Effector memory CD8-positive, alpha-beta T cell (primary cell): ENCODE measurements at regions not wholly inside any gene's neighbourhood (a gene's known extent, or its start where the extent isn't known, plus 50 kb on each side); places are given as distances from the start of the nearest gene placed in this dataset.
A peak's percentile ranks its signal among the peaks of the same experiment; 100 is the strongest.
"Not testable (repeated sequence)": the region's sequence is repeated elsewhere in the genome, so short reads cannot be mapped to it uniquely, and the experiment has no call there.

Experiments used
- ATAC-seq: fragments of 150-1000 bp; cut with Tn5 transposase; replicated peaks from 2 replicates; pipeline ENCODE4 v1.10.0; 2021; ENCODE audit warnings: mild to moderate bottlenecking, moderate library complexity
- DNase-seq, 3 experiments: peaks; one replicate each; pipeline ENCODE4 v3.0.0; 2021
- H3K27ac Mint-ChIP-seq, 2 donors: one replicate each; pipeline ENCODE4 v1.8.0; 2022; ENCODE audit warnings: mild to moderate bottlenecking in 2 of 2, mixed read lengths in 2 of 2, moderate library complexity in 2 of 2
- H3K27me3 Mint-ChIP-seq, 2 donors: one replicate each; pipeline ENCODE4 v1.8.0; 2022; ENCODE audit warnings: mixed read lengths in 2 of 2
- H3K36me3 Mint-ChIP-seq: one replicate; pipeline ENCODE4 v1.8.0; 2022; ENCODE audit warnings: mild to moderate bottlenecking, moderate library complexity, mixed read lengths; ENCODE audit not compliant: insufficient read depth
- H3K4me1 Mint-ChIP-seq, 2 donors: one replicate each; pipeline ENCODE4 v1.8.0; 2022; ENCODE audit warnings: low read depth in 2 of 2, mixed read lengths in 2 of 2
- H3K4me3 Mint-ChIP-seq, 2 donors: one replicate each; pipeline ENCODE4 v1.8.0; 2022; ENCODE audit warnings: mild to moderate bottlenecking in 2 of 2, mixed read lengths in 2 of 2, moderate library complexity in 2 of 2
- H3K9me3 Mint-ChIP-seq, 2 donors: one replicate each; pipeline ENCODE4 v1.8.0; 2022; ENCODE audit warnings: mixed read lengths in 2 of 2

GRCh38 chr6:141395443-141396008 is 737.2 kb upstream of the GJE1 start:
- DNase-seq (no peak), ATAC-seq (no peak)
- H3K27ac Mint-ChIP-seq, result peak overlapping the region in 1 of 2 donors; percentile 46
- H3K27me3 Mint-ChIP-seq, result peaks cover 5 to 24% of the 10 kb centered on the region in 2 donors
- peaks cover 2% of the 10 kb centered on the region for H3K36me3 Mint-ChIP-seq
- H3K4me3 Mint-ChIP-seq, result no peak overlapping the region
- H3K4me1 Mint-ChIP-seq, result no peaks in the 10 kb centered on the region
- no peaks in the 10 kb centered on the region for H3K9me3 Mint-ChIP-seq

GRCh38 chr6:141394565-141395051 is 738.1 kb upstream of the GJE1 start:
- DNase-seq (no peak), ATAC-seq (no peak)
- Mint-ChIP-seq H3K4me3 (no peak overlapping the region), H3K9me3 (no peaks in the 10 kb centered on the region), H3K36me3 (peaks cover 2% of the 10 kb centered on the region), H3K4me1 (no peaks in the 10 kb centered on the region), H3K27me3 (peaks cover 5 to 24% of the 10 kb centered on the region in 2 donors), H3K27ac (peak overlapping the region in 1 of 2 donors; percentile 46)

- peaks cover 2% of the 10 kb centered on the region for H3K36me3 Mint-ChIP-seq
- DNase-seq (no peak), ATAC-seq (no peak)
- H3K4me3 Mint-ChIP-seq, result no peak overlapping the region
- no peak overlapping the region for H3K27ac Mint-ChIP-seq
- H3K27me3 Mint-ChIP-seq, result peaks cover 5 to 21% of the 10 kb centered on the region in 2 donors
- H3K4me1 Mint-ChIP-seq, result no peaks in the 10 kb centered on the region
- no peaks in the 10 kb centered on the region for H3K9me3 Mint-ChIP-seq
Observed at GRCh38 chr6:141394125-141394536, 738.6 kb upstream of the GJE1 start.

GRCh38 chr6:141393405-141394124 is 739.2 kb upstream of the GJE1 start:
- Mint-ChIP-seq H3K27ac (no peak overlapping the region), H3K9me3 (no peaks in the 10 kb centered on the region), H3K27me3 (peaks cover 5 to 15% of the 10 kb centered on the region in 2 donors), H3K4me3 (no peak overlapping the region), H3K4me1 (no peaks in the 10 kb centered on the region), H3K36me3 (peaks cover 2% of the 10 kb centered on the region)
- DNase-seq (no peak), ATAC-seq (no peak)

GRCh38 chr6:141391135-141391534 is 741.6 kb upstream of the GJE1 start:
- not testable (repeated sequence) for H3K4me3 Mint-ChIP-seq, H3K27ac Mint-ChIP-seq, DNase-seq, ATAC-seq, H3K9me3 Mint-ChIP-seq, H3K36me3 Mint-ChIP-seq, H3K4me1 Mint-ChIP-seq
- peaks cover 5 to 12% of the 10 kb centered on the region in 2 donors for H3K27me3 Mint-ChIP-seq

- H3K4me1 Mint-ChIP-seq, result no peaks in the 10 kb centered on the region
- H3K36me3 Mint-ChIP-seq, result peaks cover 1% of the 10 kb centered on the region
- peaks cover 0 to 4% of the 10 kb centered on the region in 2 donors for H3K27me3 Mint-ChIP-seq
- H3K9me3 Mint-ChIP-seq, result no peaks in the 10 kb centered on the region
- H3K4me3 Mint-ChIP-seq, result no peak overlapping the region
- no peak for ATAC-seq
- no peak for DNase-seq
- no peak overlapping the region for H3K27ac Mint-ChIP-seq
Observed at GRCh38 chr6:141388666-141389065, 744.1 kb upstream of the GJE1 start.

GRCh38 chr6:141370438-141370837 is 762.3 kb upstream of the GJE1 start:
- ATAC-seq, result no peak
- H3K4me3 Mint-ChIP-seq, result no peak overlapping the region
- H3K36me3 Mint-ChIP-seq, result no peaks in the 10 kb centered on the region
- H3K27me3 Mint-ChIP-seq, result peaks cover 0 to 6% of the 10 kb centered on the region in 2 donors
- no peak overlapping the region for H3K27ac Mint-ChIP-seq
- DNase-seq, result no peak
- no peaks in the 10 kb centered on the region for H3K9me3 Mint-ChIP-seq
- H3K4me1 Mint-ChIP-seq, result no peaks in the 10 kb centered on the region

GRCh38 chr6:141366796-141367195 is 765.9 kb upstream of the GJE1 start:
- DNase-seq, H3K9me3 Mint-ChIP-seq, ATAC-seq, H3K4me3 Mint-ChIP-seq, H3K27ac Mint-ChIP-seq, H3K36me3 Mint-ChIP-seq, H3K27me3 Mint-ChIP-seq, H3K4me1 Mint-ChIP-seq: not testable (repeated sequence)

- Mint-ChIP-seq H3K4me3 (no peak overlapping the region), H3K9me3 (no peaks in the 10 kb centered on the region), H3K27ac (no peak overlapping the region)
Observed at GRCh38 chr6:141364694-141365093, 768.0 kb upstream of the GJE1 start.

GRCh38 chr6:141364232-141364631 is 768.5 kb upstream of the GJE1 start:
- H3K4me3 Mint-ChIP-seq, result no peak overlapping the region
- no peak for DNase-seq
- no peaks in the 10 kb centered on the region for H3K4me1 Mint-ChIP-seq
- no peak for ATAC-seq
- H3K27me3 Mint-ChIP-seq, result peaks cover 0 to 4% of the 10 kb centered on the region in 2 donors
- no peaks in the 10 kb centered on the region for H3K9me3 Mint-ChIP-seq
- no peak overlapping the region for H3K27ac Mint-ChIP-seq
- H3K36me3 Mint-ChIP-seq, result no peaks in the 10 kb centered on the region

More at GRCh38 chr6:141364694-141365093, 768.0 kb upstream of the GJE1 start:
- no peak for DNase-seq
- Mint-ChIP-seq H3K36me3 (no peaks in the 10 kb centered on the region), H3K4me1 (no peaks in the 10 kb centered on the region), H3K27me3 (peaks cover 0 to 4% of the 10 kb centered on the region in 2 donors)
- ATAC-seq, result no peak

GRCh38 chr6:141361559-141361958 is 771.2 kb upstream of the GJE1 start:
- peaks cover 0 to 4% of the 10 kb centered on the region in 2 donors for H3K27me3 Mint-ChIP-seq
- H3K4me3 Mint-ChIP-seq, result no peak overlapping the region
- ATAC-seq (no peak), DNase-seq (no peak)
- no peaks in the 10 kb centered on the region for H3K4me1 Mint-ChIP-seq
- no peaks in the 10 kb centered on the region for H3K9me3 Mint-ChIP-seq
- H3K27ac Mint-ChIP-seq, result no peak overlapping the region
- H3K36me3 Mint-ChIP-seq, result no peaks in the 10 kb centered on the region

- no peaks in the 10 kb centered on the region for H3K36me3 Mint-ChIP-seq
- H3K9me3 Mint-ChIP-seq, result no peaks in the 10 kb centered on the region
- H3K27ac Mint-ChIP-seq, result no peak overlapping the region
- no peaks in the 10 kb centered on the region for H3K4me1 Mint-ChIP-seq
- DNase-seq (no peak), ATAC-seq (no peak)
- no peak overlapping the region for H3K4me3 Mint-ChIP-seq
- peaks cover 0 to 3% of the 10 kb centered on the region in 2 donors for H3K27me3 Mint-ChIP-seq
Observed at GRCh38 chr6:141359953-141360352, 772.8 kb upstream of the GJE1 start.

- Mint-ChIP-seq H3K4me3 (no peak overlapping the region), H3K4me1 (no peaks in the 10 kb centered on the region)
- no peak for ATAC-seq
Observed at GRCh38 chr6:141354191-141354955, 778.4 kb upstream of the GJE1 start.

More at GRCh38 chr6:141354191-141354955, 778.4 kb upstream of the GJE1 start:
- DNase-seq, result no peak
- H3K27ac Mint-ChIP-seq, result no peak overlapping the region
- no peaks in the 10 kb centered on the region for H3K36me3 Mint-ChIP-seq
- H3K9me3 Mint-ChIP-seq, result no peaks in the 10 kb centered on the region
- no peaks in the 10 kb centered on the region for H3K27me3 Mint-ChIP-seq
